RWPE1 (cell line): ENCODE measurements at regions not wholly inside any gene's neighbourhood (a gene's known extent, or its start where the extent isn't known, plus 50 kb on each side); places are given as distances from the start of the nearest gene placed in this dataset.
A peak's percentile ranks its signal among the peaks of the same experiment; 100 is the strongest.

ENCODE experiments used
- CTCF ChIA-PET: fragments of 350-600 bp; sonication (Branson Sonifier 250); formaldehyde crosslinking; extraction: SDS; loops from one replicate; lab custom pipeline; 2021; lab: Yijun Ruan, JAX
- POLR2A ChIA-PET: fragments of 400-600 bp; formaldehyde crosslinking; extraction: SDS; loops from one replicate; lab custom pipeline; 2020; ENCODE audit warnings: antibody characterized with exemption; ENCODE audit not compliant: low non-redundant PET; lab: Yijun Ruan, JAX
- DNase-seq: peaks from one replicate; pipeline ENCODE4 v3.0.0; 2012; ENCODE audit warnings: low spot score
- H3K27ac ChIP-seq: fragments of 450-650 bp; 2 replicates; pipeline ENCODE4 v1.5.1; 2017
- TF ChIP-seq, protein P1 (sequence below): fragments of 450-650 bp; conservative IDR thresholded peaks from 2 replicates; pipeline ENCODE4 v1.5.1; 2017; ENCODE audit warnings: low read depth, mild to moderate bottlenecking

DNA sequence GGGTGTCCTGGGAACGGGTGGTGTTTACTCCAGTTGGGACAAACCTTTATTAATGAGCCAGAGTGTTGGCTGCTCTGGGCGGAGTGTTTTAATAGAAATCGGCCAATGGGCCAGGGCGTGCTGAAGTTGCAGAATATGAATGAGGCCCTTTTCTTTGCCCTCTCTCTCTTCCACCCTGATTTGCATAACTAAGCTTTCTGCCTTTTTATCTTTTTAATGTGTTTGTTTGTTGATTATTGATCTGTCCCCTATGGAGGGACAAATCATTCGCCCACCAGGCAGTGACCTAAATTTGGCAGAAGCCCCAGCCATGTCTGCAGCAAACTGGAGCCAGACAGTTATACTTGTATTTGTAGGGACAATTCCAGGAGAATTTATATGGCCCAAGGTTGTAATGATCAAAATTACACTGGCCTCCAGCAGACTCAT, 420.9 kb downstream of the PREX1 start:
- CTCF ChIA-PET, result interaction anchor here (0.7 kb wide), 1 partner anchor 214 kb away, joined by 4 read pairs; no protein-coding TSS in a partner anchor
- H3K27ac ChIP-seq, result no peak overlapping the region
- no peak for DNase-seq

DNA sequence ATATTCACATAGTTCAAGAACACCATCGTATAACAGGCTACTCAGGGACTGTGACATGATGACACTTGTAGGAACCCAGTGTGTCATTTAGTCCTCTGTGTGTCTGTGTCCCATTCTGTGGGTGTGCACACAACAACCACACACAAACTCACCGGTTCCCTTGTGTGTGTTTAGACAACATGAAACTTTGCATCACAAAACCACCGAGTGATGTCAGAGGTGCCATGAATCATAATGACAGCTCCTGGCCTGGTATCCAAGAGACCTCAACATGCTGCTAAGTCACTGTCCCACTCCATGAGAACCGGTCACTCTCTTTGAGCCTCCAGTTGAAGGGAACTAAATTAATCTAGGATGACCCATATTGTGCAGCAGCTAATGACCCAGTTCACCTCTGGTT, 421.3 kb downstream of the PREX1 start:
- POLR2A ChIA-PET, result no interaction called here
- no peak for DNase-seq
- TF ChIP-seq, protein P1, sequence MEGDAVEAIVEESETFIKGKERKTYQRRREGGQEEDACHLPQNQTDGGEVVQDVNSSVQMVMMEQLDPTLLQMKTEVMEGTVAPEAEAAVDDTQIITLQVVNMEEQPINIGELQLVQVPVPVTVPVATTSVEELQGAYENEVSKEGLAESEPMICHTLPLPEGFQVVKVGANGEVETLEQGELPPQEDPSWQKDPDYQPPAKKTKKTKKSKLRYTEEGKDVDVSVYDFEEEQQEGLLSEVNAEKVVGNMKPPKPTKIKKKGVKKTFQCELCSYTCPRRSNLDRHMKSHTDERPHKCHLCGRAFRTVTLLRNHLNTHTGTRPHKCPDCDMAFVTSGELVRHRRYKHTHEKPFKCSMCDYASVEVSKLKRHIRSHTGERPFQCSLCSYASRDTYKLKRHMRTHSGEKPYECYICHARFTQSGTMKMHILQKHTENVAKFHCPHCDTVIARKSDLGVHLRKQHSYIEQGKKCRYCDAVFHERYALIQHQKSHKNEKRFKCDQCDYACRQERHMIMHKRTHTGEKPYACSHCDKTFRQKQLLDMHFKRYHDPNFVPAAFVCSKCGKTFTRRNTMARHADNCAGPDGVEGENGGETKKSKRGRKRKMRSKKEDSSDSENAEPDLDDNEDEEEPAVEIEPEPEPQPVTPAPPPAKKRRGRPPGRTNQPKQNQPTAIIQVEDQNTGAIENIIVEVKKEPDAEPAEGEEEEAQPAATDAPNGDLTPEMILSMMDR, result no peak
- no peak overlapping the region for H3K27ac ChIP-seq
- CTCF ChIA-PET, result no interaction called here

More for the DNA sequence above, 420.9 kb downstream of the PREX1 start:
- POLR2A ChIA-PET, result no interaction called here
- TF ChIP-seq, protein P1, result no peak

DNA sequence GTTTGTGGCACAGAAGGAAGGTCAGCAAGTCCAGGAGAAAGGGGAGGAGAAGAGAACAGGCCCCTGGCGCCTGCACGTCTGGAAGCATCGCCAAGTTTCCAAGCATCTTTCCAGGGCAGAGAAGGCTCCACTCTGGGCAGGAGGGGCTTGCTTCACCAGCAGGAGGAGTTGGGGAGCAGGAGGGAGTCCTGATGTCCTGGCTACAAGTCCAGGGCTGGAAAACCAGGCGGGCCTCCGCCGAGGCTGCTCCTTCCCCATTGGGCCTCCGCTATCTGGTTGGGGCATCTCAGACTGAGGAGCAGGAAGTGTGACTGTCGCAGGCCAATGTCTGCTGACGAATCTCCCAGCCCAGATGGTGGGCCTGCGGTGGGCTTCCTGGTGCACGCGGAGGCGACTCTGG, 421.9 kb downstream of the PREX1 start:
- DNase-seq, result no peak
- POLR2A ChIA-PET, result no interaction called here
- H3K27ac ChIP-seq, result no peak overlapping the region
- TF ChIP-seq, protein P1, result no peak
- CTCF ChIA-PET, result no interaction called here

DNA sequence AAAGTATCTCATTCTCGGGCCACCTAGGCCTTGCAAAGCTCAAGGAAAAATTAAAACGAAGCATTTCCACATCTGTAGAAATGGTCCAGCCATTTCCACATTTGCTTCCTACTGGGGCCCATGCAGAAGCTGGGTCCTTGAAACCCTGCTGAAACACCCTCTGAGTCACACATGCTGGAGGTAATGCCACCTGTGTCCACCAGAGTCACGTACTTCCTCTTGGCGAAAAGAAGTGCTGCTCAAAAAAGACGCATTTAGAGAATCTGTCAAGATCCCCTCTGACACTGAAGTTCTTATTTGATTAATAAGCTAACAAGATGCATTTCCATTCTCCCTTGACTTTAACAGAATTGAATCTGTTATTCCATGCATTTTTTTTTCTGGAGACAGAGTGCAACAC, 423.2 kb downstream of the PREX1 start:
- TF ChIP-seq, protein P1, result no peak
- peak; percentile 30 for DNase-seq
- H3K27ac ChIP-seq, result no peak overlapping the region
- CTCF ChIA-PET, result interaction anchor here (0.6 to 1.2 kb wide), 6 partner anchors 10 to 694 kb away, joined by 3 to 4 read pairs (median 4); no protein-coding TSS in a partner anchor
- POLR2A ChIA-PET, result no interaction called here

DNA sequence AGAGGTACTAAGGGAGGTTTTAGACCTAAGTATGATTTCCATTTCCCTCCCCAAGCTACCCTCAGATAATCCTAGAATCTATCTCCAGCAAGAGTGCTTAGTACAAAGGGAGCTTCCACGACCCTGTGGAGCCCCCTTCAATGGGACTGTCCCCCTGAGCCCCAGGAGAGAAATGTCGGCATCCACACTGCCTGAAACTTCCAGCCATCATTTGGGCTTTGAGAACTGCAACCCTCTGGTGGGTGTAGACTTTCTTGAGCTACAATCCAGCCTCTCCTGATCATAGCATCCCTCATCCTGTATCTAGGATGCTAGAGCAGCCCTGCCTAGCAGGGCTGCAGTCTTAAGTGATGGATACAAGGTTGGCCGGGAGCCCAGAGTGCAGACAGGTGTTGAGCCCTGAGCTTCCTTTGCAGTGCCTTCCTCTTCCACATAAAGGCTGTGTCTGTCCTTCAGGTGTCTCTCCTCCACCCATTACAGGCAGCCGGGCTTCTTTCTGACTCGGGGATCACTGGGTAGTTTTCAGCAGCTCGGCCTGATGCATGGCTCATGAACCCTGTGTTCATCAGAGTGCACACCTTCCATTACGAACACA, 424.5 kb downstream of the PREX1 start:
- no peak for DNase-seq
- TF ChIP-seq, protein P1, result no peak
- ChIA-PET CTCF (interaction anchor here (0.6 to 1.0 kb wide), 3 partner anchors 11 to 217 kb away, joined by 3 to 4 read pairs (median 3); no protein-coding TSS in a partner anchor), POLR2A (no interaction called here)
- H3K27ac ChIP-seq, result no peak overlapping the region

DNA sequence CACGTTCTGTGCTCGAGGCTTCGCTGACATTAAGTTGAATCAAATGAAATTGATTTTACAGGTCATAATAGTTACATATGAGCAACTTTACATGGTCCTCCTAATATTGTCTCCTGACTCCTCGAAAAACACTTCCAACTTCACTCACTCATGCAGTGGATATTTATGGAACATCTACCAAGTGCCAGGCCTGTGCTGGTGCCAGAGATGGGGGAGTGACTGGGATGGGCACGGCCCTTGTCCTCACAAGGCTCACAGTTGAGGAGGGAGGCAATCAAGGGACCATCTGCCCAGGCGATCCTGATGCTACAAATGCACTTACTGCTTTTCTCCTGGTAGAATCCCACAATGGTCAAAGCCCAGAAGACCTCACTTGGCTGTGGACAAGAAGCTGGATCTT, 426.4 kb downstream of the PREX1 start:
- ChIA-PET POLR2A (no interaction called here), CTCF (interaction anchor here (0.6 to 0.8 kb wide), 3 partner anchors 10 to 229 kb away, joined by 3 read pairs; no protein-coding TSS in a partner anchor)
- DNase-seq, result no peak
- H3K27ac ChIP-seq, result no peak overlapping the region
- TF ChIP-seq, protein P1, result no peak
